HG02870 (cell line): ENCODE measurements at regions not wholly inside any gene's neighbourhood (a gene's known extent, or its start where the extent isn't known, plus 50 kb on each side); places are given as distances from the start of the nearest gene placed in this dataset.
"Not testable (repeated sequence)": the region's sequence is repeated elsewhere in the genome, so short reads cannot be mapped to it uniquely, and the experiment has no call there.

Experiments
- ATAC-seq: cut with Tn5 transposase; IDR thresholded peaks from one replicate; pipeline ENCODE4 v1.9.1; 2021; ENCODE audit warnings: mild to moderate bottlenecking, moderate library complexity; ENCODE audit not compliant: unreplicated experiment

- ATAC-seq = no peak
These were observed 147.1 kb downstream of the NAA11 start for GRCh38 chr4:79178760-79179159.

DNA sequence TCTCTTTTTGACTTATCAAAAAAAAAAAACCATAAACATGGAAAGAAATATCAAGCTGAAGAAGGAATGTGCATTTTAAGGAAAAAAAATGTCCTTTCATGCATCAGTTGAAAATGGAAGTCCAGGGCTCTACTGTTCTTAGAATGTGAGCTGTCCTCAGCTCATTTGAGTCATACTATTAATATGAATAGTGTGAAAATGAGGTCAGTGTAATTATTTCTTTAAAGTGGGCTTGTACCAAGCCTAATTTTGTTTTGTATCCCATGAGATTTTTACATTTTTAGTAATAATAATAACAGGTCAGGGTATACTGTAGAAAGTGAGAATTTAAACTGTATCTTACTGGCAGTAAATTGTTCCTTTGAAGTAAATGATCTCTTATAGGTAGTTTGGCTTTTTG, 148.5 kb downstream of the NAA11 start:
- ATAC-seq = no peak

DNA sequence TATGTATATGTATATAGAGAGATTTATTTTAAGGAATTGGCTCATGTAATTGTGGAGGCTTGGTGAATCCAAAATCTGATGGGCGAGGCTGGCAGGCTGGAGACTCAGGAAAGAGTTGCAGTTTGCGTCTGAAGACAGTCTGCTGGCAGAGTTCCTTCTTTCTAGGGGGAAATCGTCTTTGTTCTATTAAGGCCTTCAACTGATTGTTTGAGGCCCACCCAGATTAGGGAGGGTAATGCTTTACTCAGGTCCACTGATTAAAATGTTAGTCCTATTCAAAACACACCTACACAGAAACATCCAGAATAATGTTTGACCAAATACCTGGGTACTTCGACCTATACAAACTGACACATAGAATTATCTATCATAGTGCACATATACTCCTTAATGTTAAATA, 149.5 kb downstream of the NAA11 start:
- ATAC-seq = no peak

DNA sequence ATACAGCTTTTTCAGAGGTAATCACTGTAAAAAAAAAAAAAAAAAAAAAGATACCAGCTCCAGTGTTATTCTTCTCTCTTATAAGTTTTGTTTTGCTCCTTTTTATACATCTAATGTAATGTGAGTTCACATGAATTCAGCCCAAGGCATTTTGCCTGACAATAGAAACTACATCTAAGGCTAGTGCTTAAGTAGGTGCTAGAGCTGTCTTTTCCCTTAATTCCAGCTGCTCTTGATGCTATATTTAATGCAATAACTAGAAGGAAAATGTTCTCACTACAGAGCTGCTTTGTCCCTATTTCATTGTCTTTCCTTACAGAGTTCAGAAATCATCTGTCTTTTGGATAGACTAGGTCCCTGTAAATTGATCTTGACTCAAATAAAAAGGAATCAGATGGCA, 150.1 kb downstream of the NAA11 start:
- ATAC-seq = no peak

- ATAC-seq = no peak
These were observed 151.2 kb downstream of the NAA11 start for GRCh38 chr4:79174490-79175252.

DNA sequence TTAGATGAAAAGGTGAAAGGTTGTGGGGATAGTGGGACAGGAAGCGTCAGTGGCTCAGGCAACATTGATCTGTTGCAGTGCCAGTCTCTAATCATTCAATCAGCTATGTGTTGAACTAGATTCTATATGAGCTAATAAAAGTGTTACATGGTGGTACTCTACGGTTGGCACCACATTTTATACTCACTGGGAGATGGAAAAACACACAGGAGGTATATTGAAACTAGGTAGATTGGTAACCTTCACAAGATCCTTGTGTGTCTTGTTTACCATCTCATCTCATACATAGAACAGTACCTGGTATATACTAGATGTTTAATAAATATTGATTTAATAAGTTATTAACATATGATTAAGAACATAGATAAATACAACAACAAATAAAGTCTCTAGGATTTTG, 152.7 kb downstream of the NAA11 start:
- no peak for ATAC-seq

- no peak for ATAC-seq
These were observed 155.8 kb downstream of the NAA11 start for GRCh38 chr4:79170077-79170476.

DNA sequence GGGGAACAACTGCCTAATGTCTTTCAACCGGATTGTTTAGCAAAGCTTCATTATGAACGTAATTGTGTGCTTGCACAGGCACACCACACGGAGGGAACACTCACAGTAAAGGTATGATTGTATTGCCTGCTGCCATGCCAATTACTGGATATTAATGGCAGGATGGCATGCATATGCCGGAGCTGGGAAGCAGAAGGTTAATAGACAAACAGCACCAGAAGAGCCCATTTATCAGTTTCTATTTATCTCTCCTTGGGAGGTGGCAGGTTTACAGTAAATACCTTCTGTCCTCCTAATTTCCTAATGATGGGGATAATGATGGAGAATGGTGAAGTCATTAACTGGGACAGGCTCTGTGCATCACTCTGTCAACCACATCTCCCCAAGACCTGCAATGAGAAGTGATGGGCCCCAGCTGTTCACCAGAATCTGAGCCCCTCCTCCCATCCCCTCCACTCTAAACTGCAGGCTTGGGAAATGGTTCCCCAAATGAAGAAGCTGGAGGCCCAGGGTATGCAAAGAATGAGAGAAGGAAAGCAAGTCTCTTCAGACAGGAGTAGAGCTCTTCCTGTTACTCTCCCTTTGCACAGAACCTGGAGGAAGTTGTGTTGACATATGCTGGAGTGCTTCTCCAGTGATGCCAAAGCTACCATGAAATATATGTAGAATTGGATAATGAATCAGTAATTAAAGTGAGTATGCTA, 160.8 kb downstream of the NAA11 start:
- no peak for ATAC-seq

- peak; percentile 89 for ATAC-seq
These were observed 161.8 kb downstream of the NAA11 start for GRCh38 chr4:79163981-79164490.

GRCh38 chr4:79160962-79161361, 164.9 kb downstream of the NAA11 start:
- no peak for ATAC-seq

- not testable (repeated sequence) for ATAC-seq
These were observed 167.2 kb downstream of the NAA11 start for GRCh38 chr4:79158705-79159104.

DNA sequence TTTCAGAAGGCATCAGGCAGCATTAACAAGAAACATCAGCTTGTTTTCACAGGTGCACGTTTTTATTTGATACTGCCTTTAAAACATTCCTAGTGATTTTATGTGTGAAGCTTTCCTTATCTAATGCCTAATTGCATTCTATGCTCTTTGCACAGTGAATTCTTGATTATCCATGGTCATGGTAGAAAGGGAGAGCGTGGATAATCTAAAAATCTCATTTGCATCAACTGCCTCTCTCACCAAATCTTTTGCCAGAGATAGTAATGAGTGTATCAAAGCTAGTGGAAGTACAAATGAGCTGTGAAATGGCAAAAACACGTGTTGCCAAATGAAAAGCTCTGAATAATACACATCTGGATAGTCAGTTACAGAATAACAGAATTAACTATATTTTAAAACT, 170.5 kb downstream of the NAA11 start:
- ATAC-seq = no peak

DNA sequence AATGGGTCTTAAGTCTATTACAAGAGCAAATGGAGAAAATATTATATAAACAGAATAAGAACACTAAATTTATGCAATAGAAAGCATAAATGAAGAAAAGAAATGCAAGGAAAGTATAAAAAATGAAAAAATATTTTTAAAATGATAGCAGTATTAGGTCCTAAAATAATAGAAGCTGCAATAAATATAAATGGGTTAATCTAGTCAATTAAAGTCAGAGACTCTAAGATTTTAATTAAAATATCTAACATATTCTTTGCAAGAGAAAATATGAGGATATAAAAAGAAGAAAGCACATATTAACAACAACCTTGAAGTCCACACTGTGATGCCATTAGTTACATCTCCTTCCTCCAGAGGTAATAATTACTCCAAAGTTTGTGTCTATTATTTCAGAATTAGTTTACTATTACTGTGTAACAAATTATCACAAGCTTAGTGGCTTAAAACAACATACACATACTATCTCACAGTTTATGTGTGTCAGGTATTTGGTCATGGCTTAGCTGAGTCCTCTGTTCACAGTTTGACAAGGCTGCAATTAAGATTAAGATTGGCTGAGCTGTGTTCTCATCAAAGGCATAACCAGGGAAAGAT, 174.9 kb downstream of the NAA11 start:
- no peak for ATAC-seq

DNA sequence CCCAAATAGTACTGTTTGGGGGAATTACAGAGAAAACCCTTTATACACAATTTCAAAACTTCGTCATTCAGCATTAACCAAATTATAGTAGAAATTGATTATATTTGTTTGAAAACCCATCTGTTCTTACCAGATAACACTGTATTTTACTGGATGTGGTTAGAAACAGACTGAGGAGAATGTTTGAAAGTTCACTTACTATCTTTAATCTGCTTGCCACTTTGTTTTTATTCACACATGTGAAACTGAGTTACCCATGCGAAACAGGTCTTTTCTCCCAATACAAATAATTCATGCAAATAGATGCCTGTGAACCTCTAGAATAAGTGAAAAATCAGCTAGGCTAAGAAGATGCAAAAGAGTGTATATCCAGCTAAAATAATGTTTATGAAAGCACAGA, 177.5 kb downstream of the NAA11 start:
- no peak for ATAC-seq

GRCh38 chr4:79147251-79147650, 178.6 kb downstream of the NAA11 start:
- no peak for ATAC-seq

DNA sequence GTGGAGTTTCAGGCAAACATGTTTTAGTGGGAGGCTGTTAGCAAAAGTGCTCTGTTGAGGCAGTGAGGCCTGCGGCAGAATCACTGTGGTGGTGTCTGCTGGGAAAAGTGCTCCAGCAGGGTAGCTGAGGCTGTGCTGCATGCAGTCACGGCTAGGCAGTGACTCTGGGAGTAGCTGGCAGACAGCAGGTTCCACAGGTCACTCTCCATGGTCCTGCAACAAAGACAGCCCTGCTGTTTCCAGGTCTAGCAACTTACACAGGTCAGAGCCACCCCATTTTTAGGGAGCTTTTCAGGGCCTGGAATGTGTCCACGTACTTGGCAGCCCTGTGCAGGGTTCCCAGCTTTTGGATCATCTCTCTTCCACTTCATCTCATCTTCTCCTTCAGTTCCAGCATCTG, 184.3 kb downstream of the NAA11 start:
- no peak for ATAC-seq

- ATAC-seq = no peak
These were observed 191.1 kb downstream of the NAA11 start for GRCh38 chr4:79134767-79135166.

- no peak for ATAC-seq
These were observed 193.0 kb downstream of the NAA11 start for GRCh38 chr4:79132826-79133225.

- ATAC-seq = no peak
These were observed 182.7 kb upstream of the PAQR3 start for GRCh38 chr4:79121875-79122358.

DNA sequence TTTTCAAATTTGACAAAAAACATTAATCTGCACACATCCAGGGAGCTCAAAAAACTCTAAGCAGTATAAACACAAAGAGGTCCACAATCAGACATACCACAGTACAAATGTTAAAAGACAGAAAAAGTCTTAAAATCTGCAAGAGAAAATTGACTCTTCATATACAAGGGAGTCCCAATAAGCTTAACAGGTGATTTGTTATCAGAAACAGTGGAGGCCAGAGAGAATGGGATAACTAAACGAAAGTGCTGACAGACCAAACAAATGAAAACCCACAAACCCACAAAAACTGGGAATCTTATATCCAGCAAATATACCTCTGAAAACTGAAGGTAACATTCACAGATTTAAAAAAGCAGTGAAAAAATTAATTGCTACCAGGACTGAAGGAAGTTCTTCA, 182.0 kb upstream of the PAQR3 start:
- no peak for ATAC-seq

GRCh38 chr4:79117051-79117450, 177.8 kb upstream of the PAQR3 start:
- ATAC-seq = not testable (repeated sequence)

- ATAC-seq = no peak
These were observed 167.8 kb upstream of the PAQR3 start for GRCh38 chr4:79107014-79107413.
